ENCODE measurements at regions not wholly inside any gene's neighbourhood (a gene's known extent, or its start where the extent isn't known, plus 50 kb on each side); places are given as distances from the start of the nearest gene placed in this dataset.
"Not testable (repeated sequence)": the region's sequence is repeated elsewhere in the genome, so short reads cannot be mapped to it uniquely, and the experiment has no call there.

- DNase-seq (ENCODE audit: low read depth) = no peak
These were observed 363.3 kb downstream of the TYW1 start for GRCh38 chr7:67359900-67360299.

- no peak for DNase-seq (ENCODE audit: low read depth)
These were observed 364.5 kb downstream of the TYW1 start for GRCh38 chr7:67361150-67361549.

GRCh38 chr7:67364441-67365017 lies 367.9 kb downstream of the TYW1 start:
- no peak for DNase-seq (ENCODE audit: low read depth)

- peak; percentile 21 for DNase-seq (ENCODE audit: low read depth)
These were observed 375.0 kb downstream of the TYW1 start for GRCh38 chr7:67371429-67372305.

GRCh38 chr7:67373389-67373788 lies 376.8 kb downstream of the TYW1 start:
- DNase-seq (ENCODE audit: low read depth) = not testable (repeated sequence)

- DNase-seq (ENCODE audit: low read depth) = no peak
These were observed 378.8 kb downstream of the TYW1 start for GRCh38 chr7:67375427-67375826.

- peak; percentile 10 for DNase-seq (ENCODE audit: low read depth)
These were observed 381.6 kb downstream of the TYW1 start for GRCh38 chr7:67377939-67378862.

GRCh38 chr7:67380326-67380725 lies 383.7 kb downstream of the TYW1 start:
- no peak for DNase-seq (ENCODE audit: low read depth)

GRCh38 chr7:67380858-67381257 lies 384.2 kb downstream of the TYW1 start:
- DNase-seq (ENCODE audit: low read depth) = no peak

GRCh38 chr7:67387851-67388250 lies 391.2 kb downstream of the TYW1 start:
- DNase-seq (ENCODE audit: low read depth) = no peak

- DNase-seq (ENCODE audit: low read depth) = no peak
These were observed 394.5 kb downstream of the TYW1 start for GRCh38 chr7:67391168-67391567.

- no peak for DNase-seq (ENCODE audit: low read depth)
These were observed 396.2 kb downstream of the TYW1 start for GRCh38 chr7:67392596-67393438.

- no peak for DNase-seq (ENCODE audit: low read depth)
These were observed 397.3 kb downstream of the TYW1 start for GRCh38 chr7:67393903-67394302.

GRCh38 chr7:67398916-67399315 lies 402.3 kb downstream of the TYW1 start:
- DNase-seq (ENCODE audit: low read depth) = no peak

- DNase-seq (ENCODE audit: low read depth) = no peak
These were observed 404.9 kb downstream of the TYW1 start for GRCh38 chr7:67401492-67401891.

- no peak for DNase-seq (ENCODE audit: low read depth)
These were observed 405.6 kb downstream of the TYW1 start for GRCh38 chr7:67402280-67402679.

- DNase-seq (ENCODE audit: low read depth) = no peak
These were observed 410.3 kb downstream of the TYW1 start for GRCh38 chr7:67406976-67407375.

GRCh38 chr7:67407392-67408071 lies 410.9 kb downstream of the TYW1 start:
- no peak for DNase-seq (ENCODE audit: low read depth)

- no peak for DNase-seq (ENCODE audit: low read depth)
These were observed 411.5 kb downstream of the TYW1 start for GRCh38 chr7:67408109-67408508.

- DNase-seq (ENCODE audit: low read depth) = no peak
These were observed 417.0 kb downstream of the TYW1 start for GRCh38 chr7:67413670-67414069.

- no peak for DNase-seq (ENCODE audit: low read depth)
These were observed 418.2 kb downstream of the TYW1 start for GRCh38 chr7:67414858-67415257.
